NCI-H526 treated with DMSO at 0.1 percent for 48 hours (cell line): ENCODE measurements at regions not wholly inside any gene's neighbourhood (a gene's known extent, or its start where the extent isn't known, plus 50 kb on each side); places are given as distances from the start of the nearest gene placed in this dataset.
A peak's percentile ranks its signal among the peaks of the same experiment; 100 is the strongest.
"Not testable (repeated sequence)": the region's sequence is repeated elsewhere in the genome, so short reads cannot be mapped to it uniquely, and the experiment has no call there.

Experiments used
- DNase-seq: peaks from one replicate; lab custom pipeline; 2025; lab: John Stamatoyannopoulos, UW

DNA sequence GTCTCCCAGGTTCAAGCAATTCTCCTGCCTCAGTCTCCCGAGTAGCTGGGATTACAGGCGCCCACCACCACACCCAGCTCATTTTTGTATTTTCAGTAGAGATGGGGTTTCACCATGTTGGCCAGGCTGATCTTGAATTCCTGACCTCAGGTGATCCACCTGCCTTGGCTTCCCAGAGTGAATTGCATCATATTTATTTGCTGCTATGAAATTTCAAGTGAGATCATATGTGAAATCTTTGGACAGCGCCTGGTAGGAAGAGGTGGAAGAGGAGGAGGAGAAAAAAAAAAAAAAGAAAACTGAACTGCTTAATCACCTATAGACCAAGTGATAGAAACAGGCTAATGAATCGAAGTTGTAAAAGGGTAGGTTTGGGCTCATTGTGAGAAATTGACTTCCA is 557.8 kb upstream of the C16orf82 start:
- DNase-seq: not testable (repeated sequence)

DNA sequence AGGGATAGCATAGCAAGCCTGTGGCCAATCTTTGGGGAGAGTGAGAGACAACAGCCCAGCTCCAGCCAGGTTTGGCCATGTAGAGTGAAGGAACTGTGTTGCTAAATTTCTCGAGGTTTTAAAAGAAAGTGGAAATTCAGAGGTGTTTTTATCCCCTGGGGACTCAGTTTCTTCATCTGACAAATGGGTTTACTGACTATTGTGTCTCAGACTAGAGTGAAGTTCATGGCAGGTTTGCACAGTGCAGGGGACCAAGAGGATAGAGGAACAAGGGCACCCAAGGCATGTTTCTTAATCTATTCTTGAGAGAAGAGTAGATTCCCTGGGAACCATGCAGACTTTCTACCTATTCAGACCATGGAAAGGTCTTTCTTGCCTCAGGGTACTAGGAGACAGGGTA is 555.8 kb upstream of the C16orf82 start:
- no peak for DNase-seq

DNA sequence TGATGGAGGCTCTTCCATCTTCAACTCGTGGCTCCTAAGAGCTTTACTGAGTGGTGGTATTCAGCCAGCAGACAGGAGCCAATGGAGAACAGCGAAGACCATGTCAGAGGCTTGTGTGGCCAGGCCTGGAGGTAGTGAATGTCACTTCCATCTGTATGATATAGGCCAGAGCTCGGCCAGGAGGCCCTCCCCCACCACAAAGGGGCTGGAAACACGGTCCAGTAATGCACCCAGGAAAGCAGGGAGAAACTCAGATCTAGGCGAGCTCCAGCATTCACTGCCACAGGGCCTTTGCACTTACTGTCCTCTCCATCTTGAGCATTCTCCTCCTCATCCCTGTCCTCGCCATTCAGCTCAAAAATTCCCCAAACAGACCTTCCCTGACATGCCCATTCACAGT is 555.3 kb upstream of the C16orf82 start:
- DNase-seq: no peak

DNA sequence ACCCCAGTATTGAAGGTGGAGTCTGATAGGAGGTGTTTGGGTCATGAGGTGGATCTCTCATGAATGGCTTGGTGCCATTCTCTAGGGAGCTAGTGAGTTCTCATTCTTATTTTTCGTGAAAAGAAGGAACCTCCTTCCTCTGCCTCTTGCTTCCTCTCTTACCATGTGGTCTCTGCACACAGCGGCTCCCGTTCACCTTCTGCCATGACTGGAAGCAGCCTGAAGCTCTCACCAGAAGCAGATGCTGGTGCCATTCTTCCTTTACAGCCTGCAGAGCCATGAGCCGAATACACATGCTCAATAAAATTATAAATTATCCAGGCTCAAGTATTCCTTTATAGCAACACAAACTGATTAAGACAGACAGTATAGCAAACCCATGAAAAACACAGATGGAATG is 545.1 kb upstream of the C16orf82 start:
- no peak for DNase-seq

DNA sequence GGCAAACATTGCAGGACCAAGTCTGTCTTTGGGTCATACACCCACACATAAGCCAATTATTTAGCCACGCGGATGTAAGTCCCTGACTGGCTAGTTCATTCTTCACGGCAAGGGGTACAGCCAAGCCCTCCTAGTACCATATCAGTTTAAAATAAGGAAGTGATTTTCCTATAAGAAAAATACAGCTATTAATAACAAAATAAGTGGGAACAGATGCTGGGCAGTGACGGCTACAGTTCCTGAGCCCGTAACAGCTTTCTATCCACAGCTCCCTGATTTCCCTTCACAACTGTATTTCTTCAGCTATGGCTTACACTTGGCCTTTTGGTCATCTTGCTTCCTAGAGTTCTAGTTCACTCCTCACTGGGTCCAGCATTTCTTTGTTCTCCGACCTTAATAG is 542.4 kb upstream of the C16orf82 start:
- no peak for DNase-seq

DNA sequence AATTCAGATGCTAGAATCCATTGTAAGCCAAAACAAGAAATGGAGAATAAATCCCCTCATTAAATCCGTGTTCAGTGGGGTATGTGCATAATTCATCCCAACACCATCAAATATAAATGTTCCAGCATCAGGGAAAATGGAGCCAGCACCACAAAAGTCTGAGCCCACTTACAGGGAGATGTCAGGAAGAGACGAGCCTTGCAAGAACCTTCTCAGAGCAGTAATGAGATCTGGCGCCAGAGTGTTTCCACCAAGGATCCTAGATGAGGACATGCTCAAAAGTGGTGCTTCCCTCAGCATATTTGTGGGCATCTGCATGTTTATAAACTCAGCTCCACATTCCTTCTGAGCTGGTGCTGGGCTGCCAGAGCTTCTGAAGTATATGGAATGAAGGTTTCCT is 541.9 kb upstream of the C16orf82 start:
- DNase-seq: no peak

DNA sequence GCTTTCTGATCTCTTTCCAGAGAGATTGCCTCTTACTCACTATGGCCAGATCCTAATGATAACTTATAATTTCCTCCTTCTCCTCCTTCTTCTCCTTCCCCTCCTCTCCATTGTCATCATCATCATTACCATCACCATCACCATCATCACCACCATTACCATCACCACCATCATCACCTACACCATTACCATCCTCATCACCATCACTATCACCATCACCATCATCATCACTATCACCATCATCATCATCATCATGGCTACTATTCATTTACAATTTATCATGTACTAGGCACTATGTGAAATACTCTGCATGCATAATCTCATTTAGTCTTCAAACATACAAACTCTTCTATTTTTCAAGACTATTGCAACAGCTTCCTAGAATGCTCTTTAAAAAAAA is 540.9 kb upstream of the C16orf82 start:
- no peak for DNase-seq

DNA sequence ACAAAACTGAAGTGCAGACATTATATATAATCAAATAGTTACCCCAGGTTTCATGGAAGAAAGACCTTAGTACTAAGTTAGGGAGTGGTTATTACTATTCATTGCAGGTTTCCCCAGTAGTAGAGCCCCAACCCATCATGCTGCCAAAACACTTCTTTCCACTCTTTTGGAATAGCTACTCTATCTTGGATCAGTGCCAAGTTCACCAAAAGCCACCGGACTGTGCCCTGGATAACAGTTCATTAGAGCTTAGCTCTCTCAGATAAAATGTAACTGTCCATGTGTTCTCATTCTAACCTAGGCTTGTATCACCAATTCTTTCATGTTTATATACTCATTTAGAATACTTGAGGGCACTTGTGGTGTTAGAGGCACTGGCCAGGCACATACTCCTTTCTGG is 540.1 kb upstream of the C16orf82 start:
- no peak for DNase-seq

DNA sequence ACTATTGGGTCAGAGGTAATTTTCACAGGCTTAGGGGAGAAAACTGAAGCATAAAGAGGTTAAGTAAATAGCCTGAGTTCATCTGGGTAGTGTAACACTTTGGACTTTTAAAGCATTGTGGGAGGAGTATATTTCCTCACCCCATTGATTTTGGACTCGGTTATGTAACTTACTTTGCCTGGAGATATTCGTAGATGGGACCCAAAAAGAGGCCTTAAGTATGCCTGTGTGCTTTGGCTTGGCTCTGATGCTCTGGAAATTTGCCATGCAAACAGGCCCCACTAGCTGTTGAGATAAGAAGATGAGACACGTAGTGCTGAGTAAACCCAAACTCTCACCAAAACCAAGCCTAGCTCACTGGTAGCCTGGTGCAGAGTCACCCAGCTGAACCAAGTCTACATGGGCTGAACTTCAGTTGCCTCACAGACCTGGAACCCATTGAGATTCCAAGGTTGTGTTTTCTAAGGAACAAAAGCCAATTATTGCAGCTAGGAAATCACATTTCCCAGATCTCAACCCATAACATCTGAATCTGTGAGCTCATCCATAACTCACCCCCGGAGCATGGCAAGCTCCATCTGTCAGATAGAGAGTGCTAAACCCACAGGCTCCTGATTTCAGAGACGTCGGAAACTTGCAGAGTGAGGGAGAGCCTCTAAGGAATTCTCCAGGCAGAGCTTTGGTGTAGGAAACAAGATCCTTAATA is 536.0 kb upstream of the C16orf82 start:
- DNase-seq: peak; percentile 0

DNA sequence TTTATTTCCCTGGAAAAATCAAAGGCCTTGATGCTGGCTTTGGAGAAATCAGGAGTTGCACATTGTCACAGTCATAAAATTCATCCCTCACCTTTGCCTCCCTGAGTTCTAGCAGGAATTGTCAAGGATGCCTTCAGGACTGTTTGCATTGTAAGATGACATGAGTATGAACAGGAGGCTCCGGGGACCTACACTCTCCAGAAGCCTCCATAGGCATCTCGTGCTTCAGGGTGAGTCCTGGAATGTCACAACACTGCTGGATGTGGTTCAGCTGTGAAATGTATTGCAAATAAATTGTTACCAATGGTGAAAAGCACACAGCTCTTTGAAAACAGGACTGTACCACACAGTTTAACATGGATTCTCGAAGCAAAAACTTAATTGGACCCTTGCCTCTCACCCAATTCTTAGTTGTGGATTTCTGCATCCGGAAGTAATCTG is 535.4 kb upstream of the C16orf82 start:
- DNase-seq: no peak

DNA sequence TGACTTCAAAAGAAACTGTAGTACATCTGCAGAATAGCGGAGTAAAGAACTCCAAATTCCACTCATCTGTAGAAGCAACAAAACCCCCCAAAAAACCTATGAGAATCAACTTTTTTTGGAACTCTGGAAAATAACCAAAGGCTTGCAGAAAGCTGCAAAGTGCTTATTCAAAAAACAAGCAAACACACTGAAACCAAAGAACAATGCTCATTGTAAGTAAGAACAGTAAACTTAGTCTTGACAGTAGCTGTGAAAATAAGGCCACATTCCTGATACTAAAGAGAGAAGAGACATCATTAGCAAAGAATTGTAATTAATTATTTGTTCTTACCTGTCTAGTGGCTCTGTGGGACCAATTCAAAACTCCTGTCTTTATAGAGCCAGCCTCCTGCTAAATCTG is 534.3 kb upstream of the C16orf82 start:
- no peak for DNase-seq

DNA sequence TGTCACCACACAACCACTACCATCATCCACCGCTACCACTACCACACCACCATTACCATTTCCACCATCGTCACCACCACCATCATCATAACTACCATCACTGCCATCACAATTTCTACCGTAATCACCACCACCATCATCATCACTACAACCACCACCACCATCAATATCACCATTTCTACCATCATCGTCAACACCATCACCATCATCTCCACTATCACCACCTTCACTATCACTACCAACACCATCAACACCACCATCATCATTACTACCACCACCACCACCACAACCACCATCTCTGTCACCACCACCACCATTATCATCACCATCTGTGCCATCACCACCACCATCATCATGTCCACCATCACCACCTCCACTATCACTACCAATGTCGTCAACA is 524.5 kb upstream of the C16orf82 start:
- DNase-seq: no peak

DNA sequence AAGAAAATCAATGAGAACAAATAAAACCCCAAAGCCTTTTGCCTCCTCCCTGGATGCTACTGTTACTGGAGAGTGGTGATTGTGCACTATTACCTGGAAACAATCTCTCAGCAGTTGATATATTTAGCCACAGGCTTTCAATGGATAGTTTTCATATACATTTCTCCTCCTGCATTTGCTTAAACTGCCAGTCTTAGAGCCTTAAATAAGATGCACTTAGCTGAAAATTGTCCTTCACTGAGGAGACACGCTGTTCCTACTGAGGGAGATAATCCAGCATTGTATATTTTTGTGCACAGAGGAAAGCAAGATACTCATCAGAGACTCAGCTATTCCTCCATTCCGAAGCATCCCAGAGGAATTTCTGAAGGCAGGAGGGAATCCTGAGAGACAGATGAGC is 520.2 kb upstream of the C16orf82 start:
- no peak for DNase-seq

DNA sequence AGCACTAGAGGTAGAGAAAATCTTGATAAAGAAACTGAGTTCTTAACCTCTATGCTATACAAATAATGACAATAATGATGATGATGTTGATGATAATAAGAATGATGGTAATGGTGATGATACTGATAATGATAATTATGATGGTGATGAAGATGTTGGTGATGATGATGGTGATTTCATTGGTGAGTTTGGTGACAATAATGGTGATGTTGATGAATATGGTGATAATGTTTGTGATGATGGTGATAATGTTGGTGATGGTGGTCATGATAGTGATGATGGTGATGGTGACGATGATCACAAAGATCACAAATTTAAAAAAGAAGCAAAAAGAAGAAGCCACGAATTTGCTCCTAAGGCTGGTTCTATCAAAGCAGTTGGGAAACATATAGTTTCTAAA is 519.0 kb upstream of the C16orf82 start:
- DNase-seq: no peak

DNA sequence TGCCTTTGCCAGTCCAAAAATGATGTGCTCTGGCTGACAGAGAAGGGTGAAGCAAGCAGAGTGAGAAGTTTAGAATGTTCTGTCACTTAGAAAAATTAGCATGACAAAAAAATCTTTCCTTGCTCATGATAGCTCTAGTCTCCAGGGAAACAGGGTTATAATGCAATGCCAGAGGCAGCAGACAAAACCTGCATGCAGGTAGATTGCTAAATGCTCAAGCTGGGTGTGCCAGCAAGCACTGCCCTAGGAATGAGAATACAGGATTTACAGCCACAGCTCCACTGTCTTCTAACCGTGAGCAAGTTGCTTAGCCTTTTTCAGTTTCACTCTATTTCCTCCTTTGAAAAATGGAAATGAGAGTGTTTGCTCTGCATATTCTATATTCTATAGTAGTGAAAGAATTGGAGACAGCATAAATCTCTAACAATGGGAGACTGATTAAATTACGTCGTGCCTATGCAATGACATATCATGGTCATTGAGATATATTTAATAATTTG is 516.6 kb upstream of the C16orf82 start:
- no peak for DNase-seq

DNA sequence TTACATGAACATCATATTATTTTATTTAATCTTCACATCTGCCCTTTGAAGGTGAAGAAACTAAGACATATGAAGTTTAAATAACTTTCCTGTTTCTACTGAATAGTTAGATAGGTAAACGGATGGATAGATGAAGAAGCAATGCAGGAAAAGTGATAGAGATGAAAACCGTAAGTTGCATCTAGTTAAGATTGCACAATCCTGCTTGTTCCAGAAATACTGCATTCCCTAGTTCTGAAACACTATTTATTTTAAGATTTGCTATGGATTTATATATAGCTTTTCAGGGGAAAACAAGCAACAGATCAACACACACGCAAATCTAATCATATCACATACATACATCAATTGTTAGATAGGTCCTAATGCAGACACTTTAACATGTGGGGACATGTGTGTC is 512.7 kb upstream of the C16orf82 start:
- DNase-seq: no peak

DNA sequence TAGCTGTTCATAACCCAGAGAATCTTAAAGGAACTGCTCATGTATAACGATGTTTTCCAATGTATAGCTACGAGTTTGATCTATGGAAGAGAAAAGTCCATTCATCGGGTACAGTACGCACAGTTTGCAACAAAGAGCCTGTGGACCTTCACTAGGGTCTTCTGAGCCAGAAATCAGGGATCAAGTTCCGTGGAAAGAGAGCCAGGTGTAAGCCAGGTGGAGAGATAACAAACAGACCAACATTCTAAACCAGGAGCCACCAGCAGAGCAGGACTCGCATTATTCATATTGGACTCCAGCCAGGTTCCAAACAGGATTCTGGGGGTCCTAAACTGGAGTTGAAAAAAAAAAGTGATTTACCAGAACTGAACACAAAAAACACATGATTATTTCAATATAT is 505.4 kb upstream of the C16orf82 start:
- DNase-seq: no peak

DNA sequence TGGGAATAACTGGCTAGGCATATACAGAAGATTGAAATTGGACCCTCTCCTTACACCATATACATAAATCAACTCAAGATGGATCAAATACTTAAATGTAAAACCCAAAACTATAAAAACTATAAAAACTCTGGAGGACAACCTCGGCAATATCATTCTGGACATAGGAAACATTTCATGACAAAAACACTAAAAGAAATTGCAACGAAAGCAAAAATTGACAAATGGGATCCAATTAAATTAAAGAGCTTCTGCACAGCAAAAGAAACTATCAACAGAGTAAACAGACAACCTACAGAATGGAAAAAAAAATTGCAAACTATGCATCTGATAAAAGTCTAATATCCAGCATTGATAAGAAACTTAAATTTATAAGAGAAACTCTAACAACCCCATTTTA is 503.7 kb upstream of the C16orf82 start:
- DNase-seq: no peak

DNA sequence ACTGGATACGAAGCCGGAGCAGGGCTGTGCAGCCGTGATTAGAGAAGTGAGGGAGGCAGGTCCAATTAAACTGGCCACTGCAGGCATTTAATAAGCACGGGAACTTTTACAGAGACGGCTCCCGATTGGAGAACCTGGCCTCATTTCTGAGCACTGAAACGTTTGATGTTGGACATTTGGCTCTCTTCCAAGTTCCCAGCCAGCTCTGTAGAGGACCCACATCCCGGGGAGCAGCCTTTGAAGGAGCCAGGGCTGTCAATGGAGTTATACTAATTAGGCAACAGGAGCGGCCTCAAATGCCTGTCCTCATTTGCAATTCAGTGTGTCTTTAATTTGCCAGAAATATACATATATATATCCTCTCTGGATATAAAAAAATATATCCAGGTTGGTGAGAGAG is 499.4 kb upstream of the C16orf82 start:
- no peak for DNase-seq

DNA sequence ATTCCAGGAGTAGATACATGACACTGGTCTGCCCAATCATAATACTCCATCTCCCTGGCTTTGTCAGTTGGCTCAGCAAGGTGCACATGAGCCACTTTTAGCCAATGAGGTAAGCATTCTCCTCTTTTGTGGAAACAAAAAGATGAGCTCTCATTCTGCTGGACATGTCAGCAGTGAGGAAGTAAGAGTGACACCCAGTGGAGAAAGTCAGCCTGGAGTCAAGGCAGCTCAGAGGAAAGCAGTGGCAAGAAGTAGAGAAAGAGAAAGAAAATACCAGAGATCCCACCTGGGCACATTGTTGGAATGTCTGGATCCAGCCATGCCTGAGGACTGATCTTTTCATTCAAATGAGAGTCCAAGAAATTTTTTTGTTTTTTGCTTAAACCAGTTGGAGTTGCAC is 496.9 kb upstream of the C16orf82 start:
- peak; percentile 37 for DNase-seq

DNA sequence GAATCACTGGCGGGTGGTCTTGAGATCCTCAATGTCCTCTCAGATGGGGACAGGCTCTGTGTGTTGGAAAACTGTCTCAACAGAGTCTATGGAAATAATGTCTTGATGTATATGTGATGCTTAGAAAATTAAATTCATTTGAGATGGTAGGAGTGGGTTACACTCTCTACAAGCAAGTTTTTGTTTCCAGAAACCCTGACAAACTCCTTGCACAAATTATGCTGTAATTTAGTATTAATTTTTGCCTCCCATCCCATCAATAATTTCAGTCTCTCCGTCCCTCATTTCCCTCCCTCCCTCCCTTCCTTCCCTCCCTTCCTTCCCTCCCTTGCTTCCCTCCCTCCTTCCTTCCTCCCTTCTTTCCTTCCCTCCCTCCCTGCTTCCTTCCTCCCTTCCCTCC is 488.0 kb upstream of the C16orf82 start:
- no peak for DNase-seq

DNA sequence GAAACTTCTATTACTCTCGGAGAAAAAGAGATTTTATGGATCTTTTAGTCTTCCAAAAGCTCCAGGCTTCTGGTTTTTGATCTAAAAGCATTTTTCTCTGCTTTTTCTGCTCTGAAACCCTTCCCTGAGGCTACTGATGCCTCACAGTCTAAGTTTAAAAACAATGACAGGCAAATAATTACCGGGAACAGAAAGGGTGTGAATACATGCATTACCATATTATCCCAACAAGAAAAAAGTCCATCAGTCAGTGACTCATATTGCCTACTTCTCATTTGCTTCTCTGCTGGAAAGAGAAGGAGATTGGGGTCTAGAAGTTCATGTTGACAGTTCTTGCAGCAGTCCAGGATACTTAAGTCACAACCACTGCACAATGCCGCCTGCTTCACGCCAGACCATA is 482.9 kb upstream of the C16orf82 start:
- no peak for DNase-seq

DNA sequence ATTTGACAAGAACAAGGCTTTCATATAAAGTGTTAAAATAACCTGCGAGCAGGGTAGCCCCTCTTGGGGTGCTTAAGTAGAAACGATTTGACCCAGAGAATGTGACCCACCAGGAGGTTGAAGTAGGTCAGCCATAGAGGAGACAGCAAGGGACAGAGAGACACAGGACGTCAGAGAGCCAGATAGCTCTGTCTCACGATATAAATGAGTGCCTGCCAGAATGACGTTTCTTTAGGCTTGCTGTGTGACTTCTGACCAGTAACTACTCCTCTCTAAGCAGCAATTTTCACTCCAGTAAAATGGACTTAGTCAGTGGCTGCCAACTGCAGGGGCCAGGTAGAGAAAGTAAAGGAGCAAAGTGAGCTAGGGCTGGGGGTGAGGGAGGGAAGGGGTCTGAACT is 473.0 kb upstream of the C16orf82 start:
- no peak for DNase-seq

DNA sequence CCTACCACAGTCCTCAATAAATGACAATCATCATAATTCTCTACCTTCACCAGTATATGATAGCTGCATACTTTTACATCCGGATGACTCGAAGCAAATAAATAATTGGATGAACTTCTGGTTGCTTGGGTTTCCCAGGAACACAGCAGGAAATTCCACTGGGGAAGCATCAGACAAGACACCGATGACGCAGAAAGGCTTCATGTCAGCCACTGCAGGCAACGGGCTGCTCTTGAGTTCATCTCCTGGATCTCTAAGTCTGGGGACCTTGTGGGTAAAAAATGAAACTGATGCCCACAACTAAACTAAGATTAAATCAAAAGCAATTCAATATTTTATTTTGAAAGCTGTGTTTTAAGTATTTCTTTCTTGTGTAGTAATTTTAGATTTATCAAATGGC is 472.1 kb upstream of the C16orf82 start:
- DNase-seq: no peak
